D721Med (cell line): ENCODE measurements at regions not wholly inside any gene's neighbourhood (a gene's known extent, or its start where the extent isn't known, plus 50 kb on each side); places are given as distances from the start of the nearest gene placed in this dataset.

Experiments used
- DNase-seq: peaks from one replicate; pipeline ENCODE4 v3.0.0; 2011; ENCODE audit warnings: low spot score; ENCODE audit not compliant: insufficient read length
- FAIRE-seq: peaks from 2 replicates; lab custom pipeline; 2011; peaks lifted over from hg19 to GRCh38; lab: Jason Lieb, UNC
- TF ChIP-seq, protein P1 (sequence below): IDR thresholded peaks from 2 replicates; pipeline ENCODE4 v1.5.1; 2012; ENCODE audit warnings: mild to moderate bottlenecking, control low read depth; ENCODE audit not compliant: insufficient read depth; ENCODE audit errors: missing control alignments

GRCh38 chr2:187207126-187207525 is 240.9 kb downstream of the CALCRL start:
- TF ChIP-seq, protein P1, sequence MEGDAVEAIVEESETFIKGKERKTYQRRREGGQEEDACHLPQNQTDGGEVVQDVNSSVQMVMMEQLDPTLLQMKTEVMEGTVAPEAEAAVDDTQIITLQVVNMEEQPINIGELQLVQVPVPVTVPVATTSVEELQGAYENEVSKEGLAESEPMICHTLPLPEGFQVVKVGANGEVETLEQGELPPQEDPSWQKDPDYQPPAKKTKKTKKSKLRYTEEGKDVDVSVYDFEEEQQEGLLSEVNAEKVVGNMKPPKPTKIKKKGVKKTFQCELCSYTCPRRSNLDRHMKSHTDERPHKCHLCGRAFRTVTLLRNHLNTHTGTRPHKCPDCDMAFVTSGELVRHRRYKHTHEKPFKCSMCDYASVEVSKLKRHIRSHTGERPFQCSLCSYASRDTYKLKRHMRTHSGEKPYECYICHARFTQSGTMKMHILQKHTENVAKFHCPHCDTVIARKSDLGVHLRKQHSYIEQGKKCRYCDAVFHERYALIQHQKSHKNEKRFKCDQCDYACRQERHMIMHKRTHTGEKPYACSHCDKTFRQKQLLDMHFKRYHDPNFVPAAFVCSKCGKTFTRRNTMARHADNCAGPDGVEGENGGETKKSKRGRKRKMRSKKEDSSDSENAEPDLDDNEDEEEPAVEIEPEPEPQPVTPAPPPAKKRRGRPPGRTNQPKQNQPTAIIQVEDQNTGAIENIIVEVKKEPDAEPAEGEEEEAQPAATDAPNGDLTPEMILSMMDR = no peak
- FAIRE-seq (no peak), DNase-seq (no peak)

DNA sequence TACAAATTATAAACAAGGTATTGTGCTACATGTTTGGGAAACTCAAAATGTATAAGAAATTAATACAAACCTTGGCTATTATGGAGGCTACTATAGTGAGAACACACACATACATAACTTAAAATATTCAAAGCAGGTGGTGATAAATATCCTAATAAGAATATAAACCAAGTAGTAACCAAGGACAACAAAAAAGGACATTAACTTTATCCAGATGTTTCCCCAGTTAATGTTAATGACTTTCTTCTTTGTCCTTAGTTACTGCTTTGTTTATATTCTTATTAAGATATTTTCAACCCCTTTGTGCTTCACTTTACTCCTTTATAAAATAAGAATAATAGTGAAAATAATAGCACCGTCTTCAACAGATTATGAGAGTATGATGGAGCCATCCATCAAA is 241.6 kb downstream of the CALCRL start:
- DNase-seq (no peak), FAIRE-seq (no peak)
- TF ChIP-seq, protein P1 = no peak

- FAIRE-seq = no peak
- no peak for DNase-seq
- TF ChIP-seq, protein P1 = no peak
Observed at GRCh38 chr2:187206071-187206470, 242.0 kb downstream of the CALCRL start.

DNA sequence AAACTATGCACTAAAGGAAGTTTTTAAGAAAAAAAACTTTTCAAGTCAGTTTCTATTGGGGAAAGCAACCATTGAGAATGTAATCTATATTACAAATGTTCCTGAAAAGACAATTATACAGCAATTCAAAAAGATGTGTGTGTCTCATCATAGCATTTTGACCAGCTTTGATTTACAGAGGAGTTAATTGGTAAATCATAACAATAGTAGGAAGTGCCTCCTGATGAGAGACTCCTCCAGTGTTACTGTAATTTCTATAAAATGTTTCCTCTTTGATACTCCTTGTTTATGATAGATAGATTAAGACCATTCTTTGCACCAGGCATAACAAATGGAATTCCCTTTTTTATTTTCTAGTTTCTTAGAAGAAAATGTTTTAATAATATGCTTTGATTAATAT is 249.9 kb downstream of the CALCRL start:
- TF ChIP-seq, protein P1 = no peak
- FAIRE-seq (no peak), DNase-seq (no peak)

DNA sequence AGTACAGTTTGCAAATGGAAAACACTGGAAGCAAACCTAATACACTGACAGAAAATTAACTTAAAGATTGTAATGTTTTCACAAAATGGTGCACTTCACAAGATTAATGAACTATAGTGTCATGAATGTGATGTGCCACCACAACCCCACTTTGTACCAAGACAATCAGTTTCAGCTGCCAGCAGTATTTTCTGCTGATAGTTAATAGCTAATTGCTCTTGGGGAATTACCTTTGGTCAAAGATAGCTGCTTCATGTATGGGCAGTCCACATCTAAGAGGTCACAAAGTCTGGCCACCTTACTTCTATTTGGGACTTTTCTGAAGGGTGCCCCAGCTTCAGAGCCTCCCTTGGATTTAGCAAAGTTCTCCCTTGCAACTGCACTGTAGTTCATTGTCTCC is 254.0 kb downstream of the CALCRL start:
- FAIRE-seq = no peak
- TF ChIP-seq, protein P1 = no peak
- no peak for DNase-seq

DNA sequence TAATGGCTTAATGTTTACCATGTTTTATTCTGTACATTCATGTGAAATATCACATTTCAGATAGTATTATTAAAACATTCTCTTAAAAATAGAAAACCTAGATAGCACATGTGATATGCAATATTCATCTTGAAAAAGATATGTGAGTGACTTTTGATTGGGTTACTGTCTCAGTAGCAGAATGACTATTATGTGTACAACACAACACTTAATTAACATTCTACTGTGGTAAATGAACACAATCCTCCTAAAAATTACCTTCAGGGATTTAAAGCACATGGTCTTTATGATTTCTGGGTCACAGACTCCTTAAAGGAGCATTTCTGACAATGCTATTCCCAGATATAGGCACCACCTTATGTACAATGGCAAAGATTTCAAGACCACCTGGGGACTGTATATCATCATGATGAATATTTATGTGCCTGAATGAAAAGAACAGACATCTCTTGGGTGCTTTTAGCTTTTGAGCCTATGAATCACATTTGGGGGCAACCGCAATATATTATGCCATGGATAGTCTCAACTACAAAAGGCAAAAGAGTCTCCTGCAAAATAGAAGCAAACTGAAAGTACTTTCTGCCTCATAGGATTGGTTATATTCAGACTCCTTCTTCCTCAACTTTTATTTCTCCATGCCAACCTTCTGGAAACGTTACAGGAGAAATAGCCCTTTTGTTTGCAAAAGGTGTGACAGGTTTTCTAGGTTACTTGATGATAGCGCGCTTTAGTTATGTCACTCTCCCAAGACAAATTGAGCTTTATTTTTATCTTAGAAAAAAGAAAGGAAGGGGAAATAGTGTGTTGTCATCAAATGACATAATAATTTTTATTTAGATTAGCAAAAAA is 259.0 kb downstream of the CALCRL start:
- TF ChIP-seq, protein P1 = no peak
- no peak for FAIRE-seq
- no peak for DNase-seq

DNA sequence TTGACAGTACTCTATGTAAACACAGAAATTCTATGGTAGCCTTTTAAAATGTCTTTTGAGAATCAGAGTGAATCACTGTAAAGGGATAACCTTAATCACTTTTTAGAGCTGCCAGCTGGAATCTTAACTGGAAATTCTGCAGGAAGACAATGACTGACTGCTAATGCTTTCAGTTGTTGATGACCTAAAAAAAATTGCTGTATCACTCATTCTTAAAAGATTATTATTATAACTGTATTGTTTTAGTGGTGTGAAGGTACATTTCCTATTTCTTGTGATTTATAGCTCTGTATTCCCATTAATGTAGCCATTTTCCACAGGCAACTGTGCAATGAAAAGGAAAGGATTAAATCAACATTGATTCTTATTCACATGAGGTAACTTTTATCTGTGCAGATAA is 260.5 kb downstream of the CALCRL start:
- TF ChIP-seq, protein P1 = no peak
- no peak for DNase-seq
- no peak for FAIRE-seq
